ENCODE measurements at regions not wholly inside any gene's neighbourhood (a gene's known extent, or its start where the extent isn't known, plus 50 kb on each side); places are given as distances from the start of the nearest gene placed in this dataset.

DNA sequence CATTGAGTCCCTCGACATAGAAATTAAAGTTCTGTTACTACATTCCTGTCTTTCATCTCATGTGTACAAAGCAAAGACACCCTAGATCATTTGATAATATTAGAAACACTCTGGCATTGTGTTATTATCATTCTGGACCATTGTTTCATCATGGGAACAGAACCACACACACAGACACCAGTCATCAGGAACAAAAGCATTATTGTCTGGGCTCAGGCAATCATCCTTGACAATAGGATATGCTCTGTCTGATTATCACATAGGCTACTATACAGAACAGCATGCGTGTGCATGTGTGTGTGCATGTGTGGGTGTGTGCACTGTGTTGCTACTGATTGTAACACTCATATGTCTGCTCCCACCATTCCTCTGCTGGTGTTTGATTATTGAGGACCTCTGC is 242.5 kb downstream of the SH3BP4 start:
- WGBS, 2 donors, result 66 to 84% methylated on average over 2 of the region's 2 CpGs
- intact Hi-C loops (cut with DNase I; ENCODE audit: low total_unique reads), result no loop called here

DNA sequence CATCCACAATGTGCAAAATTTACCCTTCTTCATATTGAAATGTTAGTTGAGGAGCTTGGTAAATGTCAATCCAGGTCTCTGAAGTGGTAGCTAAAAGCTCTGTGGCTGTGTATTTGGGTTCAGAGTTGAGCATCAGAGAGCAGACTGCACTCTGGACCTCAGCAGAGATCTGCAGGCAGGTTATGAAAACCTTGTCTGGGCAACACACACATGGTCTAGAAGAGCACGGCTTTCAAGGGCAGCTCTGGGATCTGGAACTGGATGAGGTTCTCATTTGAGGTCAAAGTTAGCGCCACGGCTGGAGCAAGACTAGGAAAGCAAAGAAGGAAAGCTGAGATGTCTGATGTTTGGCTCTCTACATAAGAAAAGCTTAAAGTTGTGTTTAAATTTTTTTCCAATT is 243.0 kb downstream of the SH3BP4 start:
- Histone ChIP-seq H3K36me3 (ENCODE audit: low read depth, missing control alignments) (no peaks in the 10 kb centered on the region), H3K27me3 (no peaks in the 10 kb centered on the region), H3K4me3 (no peak overlapping the region), H3K27ac (no peak overlapping the region), H3K4me1 (no peaks in the 10 kb centered on the region), H3K9me3 (no peaks in the 10 kb centered on the region)
- intact Hi-C loops (cut with DNase I; ENCODE audit: low total_unique reads), result no loop called here
- 77 to 86% methylated on average over 3 of the region's 3 CpGs for WGBS, 2 donors
- TF ChIP-seq POLR2A (IDR thresholded peaks at IDR 0.05), result no peak
- TF ChIP-seq, protein P1, sequence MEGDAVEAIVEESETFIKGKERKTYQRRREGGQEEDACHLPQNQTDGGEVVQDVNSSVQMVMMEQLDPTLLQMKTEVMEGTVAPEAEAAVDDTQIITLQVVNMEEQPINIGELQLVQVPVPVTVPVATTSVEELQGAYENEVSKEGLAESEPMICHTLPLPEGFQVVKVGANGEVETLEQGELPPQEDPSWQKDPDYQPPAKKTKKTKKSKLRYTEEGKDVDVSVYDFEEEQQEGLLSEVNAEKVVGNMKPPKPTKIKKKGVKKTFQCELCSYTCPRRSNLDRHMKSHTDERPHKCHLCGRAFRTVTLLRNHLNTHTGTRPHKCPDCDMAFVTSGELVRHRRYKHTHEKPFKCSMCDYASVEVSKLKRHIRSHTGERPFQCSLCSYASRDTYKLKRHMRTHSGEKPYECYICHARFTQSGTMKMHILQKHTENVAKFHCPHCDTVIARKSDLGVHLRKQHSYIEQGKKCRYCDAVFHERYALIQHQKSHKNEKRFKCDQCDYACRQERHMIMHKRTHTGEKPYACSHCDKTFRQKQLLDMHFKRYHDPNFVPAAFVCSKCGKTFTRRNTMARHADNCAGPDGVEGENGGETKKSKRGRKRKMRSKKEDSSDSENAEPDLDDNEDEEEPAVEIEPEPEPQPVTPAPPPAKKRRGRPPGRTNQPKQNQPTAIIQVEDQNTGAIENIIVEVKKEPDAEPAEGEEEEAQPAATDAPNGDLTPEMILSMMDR (IDR thresholded peaks at IDR 0.05), result no peak
- DNase-seq, result no peak

More for the DNA sequence above, 242.5 kb downstream of the SH3BP4 start:
- no peaks in the 10 kb centered on the region for H3K9me3 ChIP-seq
- no peak overlapping the region for H3K4me3 ChIP-seq
- H3K27ac ChIP-seq, result no peak overlapping the region
- TF ChIP-seq, protein P1 (IDR thresholded peaks at IDR 0.05), result no peak
- no peak for TF ChIP-seq POLR2A (IDR thresholded peaks at IDR 0.05)
- no peaks in the 10 kb centered on the region for H3K27me3 ChIP-seq
- H3K36me3 ChIP-seq (ENCODE audit: low read depth, missing control alignments), result no peaks in the 10 kb centered on the region
- H3K4me1 ChIP-seq, result no peaks in the 10 kb centered on the region
- no peak for DNase-seq

DNA sequence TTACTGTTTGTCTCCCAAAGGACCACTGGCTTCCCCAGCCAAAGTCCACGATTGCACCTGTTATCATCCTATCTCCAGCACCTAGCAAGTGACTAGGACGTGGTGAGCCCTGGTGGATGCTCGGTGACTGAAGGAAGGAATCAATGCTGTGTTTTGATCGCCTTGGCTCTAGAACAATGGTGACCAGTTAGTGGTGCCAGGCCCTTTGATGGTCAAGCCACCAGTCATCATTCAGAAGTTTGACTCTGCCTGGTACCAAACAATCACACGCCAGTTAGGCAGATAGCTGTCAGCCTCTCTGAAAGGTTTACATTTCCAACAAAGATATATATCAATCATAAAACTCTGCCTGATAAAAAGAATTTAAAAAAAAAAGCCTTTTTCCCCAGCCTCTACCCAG is 244.1 kb downstream of the SH3BP4 start:
- WGBS, 2 donors, result 96% methylated on average over 3 to 5 of the region's 5 CpGs

DNA sequence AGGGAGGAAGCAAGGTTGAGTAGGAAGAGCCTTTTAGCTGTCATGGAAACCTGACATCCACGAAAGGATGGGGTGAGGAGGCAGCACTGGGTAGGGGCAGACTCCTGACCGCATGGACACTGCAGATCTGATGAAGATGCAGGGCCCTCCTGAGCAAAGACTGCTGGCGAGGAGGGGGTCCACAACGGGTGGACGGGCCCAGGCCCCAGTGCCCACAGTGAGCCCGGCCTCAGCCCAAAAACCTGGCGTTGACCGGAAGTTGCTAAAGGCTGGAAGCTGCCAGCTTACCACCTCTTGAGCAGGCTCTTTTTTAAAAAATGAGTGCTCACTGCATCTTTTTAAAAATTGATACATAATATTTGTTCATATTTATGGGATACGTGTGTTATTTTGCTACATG is 247.3 kb downstream of the SH3BP4 start:
- TF ChIP-seq, protein P1 (IDR thresholded peaks at IDR 0.05), result no peak
- TF ChIP-seq POLR2A (IDR thresholded peaks at IDR 0.05), result no peak
- no peak overlapping the region for H3K27ac ChIP-seq
- H3K36me3 ChIP-seq (ENCODE audit: low read depth, missing control alignments), result no peaks in the 10 kb centered on the region
- no peaks in the 10 kb centered on the region for H3K27me3 ChIP-seq
- intact Hi-C loops (cut with DNase I; ENCODE audit: low total_unique reads), result no loop called here
- H3K4me3 ChIP-seq, result no peak overlapping the region
- H3K9me3 ChIP-seq, result no peaks in the 10 kb centered on the region
- 88% methylated on average over 9 of the region's 9 CpGs for WGBS, 2 donors
- DNase-seq, result no peak
- no peaks in the 10 kb centered on the region for H3K4me1 ChIP-seq

More for the DNA sequence above, 244.1 kb downstream of the SH3BP4 start:
- Histone ChIP-seq H3K4me1 (no peaks in the 10 kb centered on the region), H3K4me3 (no peak overlapping the region), H3K27ac (no peak overlapping the region), H3K36me3 (ENCODE audit: low read depth, missing control alignments) (no peaks in the 10 kb centered on the region), H3K9me3 (no peaks in the 10 kb centered on the region), H3K27me3 (no peaks in the 10 kb centered on the region)
- intact Hi-C loops (cut with DNase I; ENCODE audit: low total_unique reads), result no loop called here
- TF ChIP-seq POLR2A (IDR thresholded peaks at IDR 0.05), result no peak
- TF ChIP-seq, protein P1 (IDR thresholded peaks at IDR 0.05), result no peak
- no peak for DNase-seq

DNA sequence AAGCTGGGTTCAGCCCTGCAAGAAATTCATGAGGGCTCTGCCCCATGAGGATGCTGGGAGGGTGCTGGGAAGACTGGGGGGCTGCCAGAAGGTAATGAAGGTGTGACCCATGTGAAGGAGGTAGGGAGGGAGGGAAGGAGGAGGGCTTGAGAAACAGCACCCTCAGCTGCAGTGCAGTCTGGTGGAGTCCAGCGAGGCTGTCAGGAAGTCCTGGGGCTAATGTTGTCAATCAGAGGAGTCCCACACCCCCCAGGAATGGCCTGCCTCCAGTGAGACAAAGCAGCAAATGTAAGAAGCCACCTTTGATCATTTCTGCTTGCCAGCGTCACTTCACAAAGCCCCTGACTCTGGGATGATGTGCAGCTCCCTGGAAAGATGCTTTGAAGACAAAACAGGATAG is 248.4 kb downstream of the SH3BP4 start:
- no peak overlapping the region for H3K27ac ChIP-seq
- H3K27me3 ChIP-seq, result no peaks in the 10 kb centered on the region
- DNase-seq, result no peak
- no peaks in the 10 kb centered on the region for H3K9me3 ChIP-seq
- intact Hi-C loops (cut with DNase I; ENCODE audit: low total_unique reads), result no loop called here
- H3K36me3 ChIP-seq (ENCODE audit: low read depth, missing control alignments), result no peaks in the 10 kb centered on the region
- no peaks in the 10 kb centered on the region for H3K4me1 ChIP-seq
- H3K4me3 ChIP-seq, result no peak overlapping the region
- 62 to 81% methylated on average over 2 of the region's 2 CpGs for WGBS, 2 donors
- TF ChIP-seq, protein P1 (IDR thresholded peaks at IDR 0.05), result no peak
- no peak for TF ChIP-seq POLR2A (IDR thresholded peaks at IDR 0.05)

Data from testis (tissue), 2 donors.